Neuronal stem cell (in vitro differentiated cells): ENCODE measurements at regions not wholly inside any gene's neighbourhood (a gene's known extent, or its start where the extent isn't known, plus 50 kb on each side); places are given as distances from the start of the nearest gene placed in this dataset.
"Not testable (repeated sequence)": the region's sequence is repeated elsewhere in the genome, so short reads cannot be mapped to it uniquely, and the experiment has no call there.

Experiments
- DNase-seq: peaks from one replicate; pipeline ENCODE4 v3.0.0-alpha.2; 2013; ENCODE audit warnings: low spot score
- H2AFZ ChIP-seq: one replicate; pipeline ENCODE4 v1.6.1; 2013; ENCODE audit warnings: mild to moderate bottlenecking, low read length, inconsistent platforms
- H2AK5ac ChIP-seq: 2 replicates; pipeline ENCODE4 v1.6.1; 2013; ENCODE audit warnings: low read depth, mild to moderate bottlenecking, inconsistent platforms, low read length, moderate library complexity, mixed read lengths
- H2BK120ac ChIP-seq: 2 replicates; pipeline ENCODE4 v1.6.1; 2013; ENCODE audit warnings: low read depth, mild to moderate bottlenecking, inconsistent platforms, low read length, moderate library complexity, mixed read lengths
- H2BK12ac ChIP-seq: one replicate; pipeline ENCODE4 v1.6.1; 2013; ENCODE audit warnings: low read length, inconsistent platforms
- H2BK15ac ChIP-seq: 2 replicates; pipeline ENCODE4 v1.6.1; 2013; ENCODE audit warnings: mild to moderate bottlenecking, low read length, inconsistent platforms, mixed read lengths
- H2BK5ac ChIP-seq: one replicate; pipeline ENCODE4 v1.6.1; 2013; ENCODE audit warnings: inconsistent platforms, mild to moderate bottlenecking, low read length, moderate library complexity
- H3K14ac ChIP-seq: one replicate; pipeline ENCODE4 v1.6.1; 2013; ENCODE audit warnings: low read length, inconsistent platforms
- H3K18ac ChIP-seq: 2 replicates; pipeline ENCODE4 v1.6.1; 2013; ENCODE audit warnings: low read length, inconsistent platforms
- H3K23ac ChIP-seq: 2 replicates; pipeline ENCODE4 v1.6.1; 2013; ENCODE audit warnings: low read depth, mild to moderate bottlenecking, mixed read lengths, low read length, inconsistent platforms; ENCODE audit not compliant: poor library complexity
- H3K27ac ChIP-seq: replicated peaks from 3 replicates; pipeline ENCODE4 v1.5.1; 2013; ENCODE audit warnings: low read length, inconsistent platforms
- H3K27me3 ChIP-seq, 3 experiments: 2 replicates each; pipeline ENCODE4 v1.6.1; 2013; ENCODE audit warnings: low read length in 3 of 3, mild to moderate bottlenecking in 2 of 3, inconsistent platforms in 1 of 3, low read depth in 1 of 3, mixed read lengths in 1 of 3, moderate library complexity in 1 of 3; ENCODE audit not compliant: control insufficient read depth in 3 of 3, insufficient read depth in 3 of 3
- H3K36me3 ChIP-seq, 2 donors: replicated peaks in 1 of 2; 2 replicates each; pipeline ENCODE4 v1.6.1; 2013; ENCODE audit warnings: low read length in 2 of 2; ENCODE audit not compliant: control insufficient read depth in 2 of 2, insufficient read depth in 2 of 2
- H3K4ac ChIP-seq: 2 replicates; pipeline ENCODE4 v1.6.1; 2013; ENCODE audit warnings: inconsistent platforms, mild to moderate bottlenecking, low read length, moderate library complexity
- H3K4me1 ChIP-seq, 2 donors: 1 replicate in 1 of 2; 2 replicates in 1 of 2; pipeline ENCODE4 v1.6.1; 2013; ENCODE audit warnings: low read length in 2 of 2, low read depth in 1 of 2; ENCODE audit not compliant: control insufficient read depth in 2 of 2, insufficient read depth in 1 of 2
- H3K4me2 ChIP-seq: one replicate; pipeline ENCODE4 v1.6.1; 2013; ENCODE audit warnings: mild to moderate bottlenecking, low read length, inconsistent platforms; ENCODE audit not compliant: insufficient read depth, poor library complexity, severe bottlenecking
- H3K4me3 ChIP-seq, 2 donors: 2 replicates each; pipeline ENCODE4 v1.5.1; 2013; ENCODE audit warnings: low read length in 2 of 2, mild to moderate bottlenecking in 2 of 2, inconsistent platforms in 1 of 2, moderate library complexity in 1 of 2
- H3K79me1 ChIP-seq: one replicate; pipeline ENCODE4 v1.6.1; 2013; ENCODE audit warnings: low read depth, mild to moderate bottlenecking, inconsistent platforms, low read length, moderate library complexity
- H3K9ac ChIP-seq: one replicate; pipeline ENCODE4 v1.6.1; 2013; ENCODE audit warnings: mild to moderate bottlenecking, low read depth, low read length, inconsistent platforms; ENCODE audit not compliant: poor library complexity
- H3K9me3 ChIP-seq, 2 donors: replicated peaks in 1 of 2; 2 replicates each; pipeline versions ENCODE3 to v1.6.1; 2013; ENCODE audit warnings: low read length in 2 of 2, mild to moderate bottlenecking in 2 of 2, inconsistent platforms in 1 of 2, low read depth in 1 of 2, mixed read lengths in 1 of 2, moderate library complexity in 1 of 2; ENCODE audit not compliant: control insufficient read depth in 2 of 2, insufficient read depth in 1 of 2
- H4K8ac ChIP-seq: one replicate; pipeline ENCODE4 v1.6.1; 2013; ENCODE audit warnings: low read depth, mild to moderate bottlenecking, inconsistent platforms, low read length, moderate library complexity
- H4K91ac ChIP-seq: one replicate; pipeline ENCODE4 v1.6.1; 2013; ENCODE audit warnings: low read length, low read depth, mild to moderate bottlenecking, inconsistent platforms; ENCODE audit not compliant: poor library complexity
- WGBS, 2 donors: extraction: QIAGEN DNeasy Blood & Tissue Kit; methylation state at CpG; one replicate each; pipeline ENCODE4 v1.1.7; 2013; ENCODE audit warnings: missing lambda C conversion rate in 2 of 2, mixed read lengths in 1 of 2; ENCODE audit not compliant: insufficient read length in 2 of 2, insufficient replicate concordance in 1 of 2; ENCODE audit errors: extremely low coverage in 2 of 2; 5-methylcytosine and 5-hydroxymethylcytosine counted together

DNA sequence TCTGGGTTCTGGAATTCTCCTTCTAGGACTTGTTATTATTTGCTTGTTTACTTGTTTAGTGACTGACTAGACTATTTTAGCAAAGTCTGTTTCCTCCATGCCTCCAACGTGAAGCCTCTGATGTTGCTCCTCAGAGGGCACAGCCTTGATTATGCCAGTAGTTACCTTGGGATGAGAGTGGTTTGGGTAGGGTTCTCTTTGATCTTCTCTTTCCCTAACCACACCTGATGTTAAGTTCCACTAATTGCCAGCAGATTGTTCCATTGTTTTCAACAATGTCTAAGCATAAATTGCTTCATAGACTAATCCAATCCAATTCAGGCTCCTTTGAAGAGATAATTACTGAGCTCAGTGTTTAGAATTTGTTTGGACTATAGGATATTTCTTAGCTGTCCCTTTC is 352.7 kb upstream of the DIPK2B start:
- Histone ChIP-seq H3K27ac (no peak overlapping the region), H4K8ac (no peak overlapping the region), H4K91ac (no peak overlapping the region), H2AK5ac (no peak overlapping the region), H3K36me3 (no peaks in the 10 kb centered on the region), H3K79me1 (no peaks in the 10 kb centered on the region), H3K4me1 (no peaks in the 10 kb centered on the region), H3K4ac (no peak overlapping the region), H3K9me3 (no peaks in the 10 kb centered on the region), H3K4me2 (no peak overlapping the region), H2BK15ac (no peak overlapping the region), H2BK120ac (no peak overlapping the region), H2AFZ (no peak overlapping the region), H3K18ac (no peak overlapping the region), H3K27me3 (no peaks in the 10 kb centered on the region), H2BK12ac (no peak overlapping the region), H2BK5ac (no peak overlapping the region), H3K23ac (no peak overlapping the region), H3K9ac (no peak overlapping the region), H3K14ac (no peak overlapping the region), H3K4me3 (no peak overlapping the region)
- no CpG with 5 or more reads among the region's 1 CpG for WGBS, 2 donors
- DNase-seq, result no peak

DNA sequence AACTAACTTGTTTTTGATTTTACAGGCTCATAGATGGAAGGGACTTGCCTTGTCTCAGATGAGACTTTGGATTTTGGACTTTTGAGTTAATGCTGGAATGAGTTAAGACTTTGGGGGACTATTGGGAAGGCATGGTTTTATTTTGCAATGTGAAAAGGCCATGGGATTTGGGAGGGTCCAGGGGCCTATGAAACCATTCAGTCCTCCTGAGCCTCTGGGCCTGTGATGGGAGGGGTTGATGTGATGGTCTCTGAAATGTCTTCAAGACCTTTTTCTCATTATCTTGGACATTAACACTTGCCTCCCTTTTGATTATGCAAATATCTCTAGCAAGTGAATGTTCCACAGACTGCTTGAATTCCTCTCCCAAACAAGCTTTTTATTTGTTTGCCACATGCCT is 346.0 kb upstream of the DIPK2B start:
- not testable (repeated sequence) for H2BK15ac ChIP-seq, H2AK5ac ChIP-seq, H4K8ac ChIP-seq, H3K14ac ChIP-seq, H2BK5ac ChIP-seq, H3K4me3 ChIP-seq, H3K36me3 ChIP-seq, H3K23ac ChIP-seq, DNase-seq, H3K79me1 ChIP-seq, H3K4me2 ChIP-seq, H2BK120ac ChIP-seq, H3K4me1 ChIP-seq, H3K27ac ChIP-seq, H2BK12ac ChIP-seq, H3K9me3 ChIP-seq, H3K27me3 ChIP-seq, H2AFZ ChIP-seq, H3K4ac ChIP-seq, H4K91ac ChIP-seq, H3K18ac ChIP-seq, H3K9ac ChIP-seq

DNA sequence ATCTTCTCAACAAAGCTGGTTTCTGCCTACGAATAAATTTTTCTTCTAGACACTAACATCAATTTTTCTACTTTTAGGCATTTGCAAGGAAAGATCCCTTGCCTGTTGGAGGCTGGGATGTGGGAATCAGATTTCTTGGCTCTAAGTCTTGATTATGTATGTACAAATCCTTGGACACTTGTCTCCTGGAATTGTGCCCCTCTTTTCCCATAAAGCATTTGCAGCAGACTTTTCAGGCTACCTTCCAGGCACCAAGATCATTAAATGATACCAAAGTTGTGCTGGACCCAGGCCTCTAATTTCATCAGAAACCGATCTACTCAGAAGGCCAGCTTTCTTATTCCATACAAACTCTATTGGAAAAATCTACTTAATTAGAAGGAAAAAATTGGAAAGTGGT is 339.5 kb upstream of the DIPK2B start:
- Histone ChIP-seq H3K36me3 (no peaks in the 10 kb centered on the region), H3K4me2 (no peak overlapping the region), H3K4me1 (no peaks in the 10 kb centered on the region), H2BK120ac (no peak overlapping the region), H2BK15ac (no peak overlapping the region), H3K9me3 (no peaks in the 10 kb centered on the region), H3K27ac (no peak overlapping the region), H3K23ac (no peak overlapping the region), H2BK5ac (no peak overlapping the region), H4K8ac (no peak overlapping the region), H4K91ac (no peak overlapping the region), H3K27me3 (no peaks in the 10 kb centered on the region), H2BK12ac (no peak overlapping the region), H3K4ac (no peak overlapping the region), H3K18ac (no peak overlapping the region), H3K79me1 (no peaks in the 10 kb centered on the region), H2AK5ac (no peak overlapping the region), H2AFZ (no peak overlapping the region), H3K14ac (no peak overlapping the region), H3K4me3 (no peak overlapping the region), H3K9ac (no peak overlapping the region)
- no CpG with 5 or more reads among the region's 2 CpGs for WGBS, 2 donors
- DNase-seq, result no peak

DNA sequence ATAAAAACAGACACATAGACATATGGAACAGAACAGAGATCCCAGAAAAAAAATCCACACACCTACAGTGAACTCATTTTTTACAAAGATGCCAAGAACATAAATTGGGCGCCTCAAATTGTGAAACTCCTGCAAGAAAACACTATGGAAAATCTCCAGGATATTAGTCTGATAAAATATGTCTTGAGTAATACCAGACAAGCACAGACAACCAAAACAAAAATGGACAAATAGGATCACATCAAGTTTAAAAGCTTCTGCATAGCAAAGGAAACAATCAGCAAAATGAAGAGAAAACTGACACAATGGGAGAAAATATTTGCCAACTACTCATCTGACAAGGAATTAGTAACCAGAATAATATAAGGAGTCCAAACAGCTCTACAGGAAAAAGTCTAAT is 337.3 kb upstream of the DIPK2B start:
- no CpG with 5 or more reads among the region's 1 CpG for WGBS, 2 donors
- no peak overlapping the region for H2BK120ac ChIP-seq

More for the DNA sequence above, 337.3 kb upstream of the DIPK2B start:
- Histone ChIP-seq H4K91ac (no peak overlapping the region), H2BK5ac (no peak overlapping the region), H3K4ac (no peak overlapping the region), H2BK15ac (no peak overlapping the region), H3K27ac (no peak overlapping the region), H3K4me1 (no peaks in the 10 kb centered on the region), H3K9ac (no peak overlapping the region), H3K27me3 (no peaks in the 10 kb centered on the region), H3K79me1 (no peaks in the 10 kb centered on the region), H2BK12ac (no peak overlapping the region), H3K23ac (no peak overlapping the region), H3K18ac (no peak overlapping the region), H3K36me3 (no peaks in the 10 kb centered on the region), H4K8ac (no peak overlapping the region), H3K9me3 (no peaks in the 10 kb centered on the region), H3K4me3 (no peak overlapping the region), H3K4me2 (no peak overlapping the region), H3K14ac (no peak overlapping the region), H2AFZ (no peak overlapping the region), H2AK5ac (no peak overlapping the region)
- no peak for DNase-seq
